Fibroblast of lung (primary cell): ENCODE measurements at regions not wholly inside any gene's neighbourhood (a gene's known extent, or its start where the extent isn't known, plus 50 kb on each side); places are given as distances from the start of the nearest gene placed in this dataset.

Experiments
- EZH2 ChIP-seq: IDR thresholded peaks from 2 replicates; pipeline ENCODE4 v1.5.1; 2012; ENCODE audit warnings: low read length, control low read depth, mild to moderate bottlenecking; ENCODE audit errors: missing control alignments
- TF ChIP-seq, protein P1 (sequence below), 2 donors: IDR thresholded peaks in 1 of 2; conservative IDR thresholded peaks in 1 of 2; 1 replicate in 1 of 2; 2 replicates in 1 of 2; pipeline ENCODE4 v1.5.1; 2011 to 2012; ENCODE audit warnings: low read length in 2 of 2, control low read depth in 1 of 2, inconsistent platforms in 1 of 2, low read depth in 1 of 2, mild to moderate bottlenecking in 1 of 2

GRCh38 chr16:64008131-64008530 is 1113.7 kb downstream of the CDH11 start:
- no peak for TF ChIP-seq EZH2
- TF ChIP-seq, protein P1, sequence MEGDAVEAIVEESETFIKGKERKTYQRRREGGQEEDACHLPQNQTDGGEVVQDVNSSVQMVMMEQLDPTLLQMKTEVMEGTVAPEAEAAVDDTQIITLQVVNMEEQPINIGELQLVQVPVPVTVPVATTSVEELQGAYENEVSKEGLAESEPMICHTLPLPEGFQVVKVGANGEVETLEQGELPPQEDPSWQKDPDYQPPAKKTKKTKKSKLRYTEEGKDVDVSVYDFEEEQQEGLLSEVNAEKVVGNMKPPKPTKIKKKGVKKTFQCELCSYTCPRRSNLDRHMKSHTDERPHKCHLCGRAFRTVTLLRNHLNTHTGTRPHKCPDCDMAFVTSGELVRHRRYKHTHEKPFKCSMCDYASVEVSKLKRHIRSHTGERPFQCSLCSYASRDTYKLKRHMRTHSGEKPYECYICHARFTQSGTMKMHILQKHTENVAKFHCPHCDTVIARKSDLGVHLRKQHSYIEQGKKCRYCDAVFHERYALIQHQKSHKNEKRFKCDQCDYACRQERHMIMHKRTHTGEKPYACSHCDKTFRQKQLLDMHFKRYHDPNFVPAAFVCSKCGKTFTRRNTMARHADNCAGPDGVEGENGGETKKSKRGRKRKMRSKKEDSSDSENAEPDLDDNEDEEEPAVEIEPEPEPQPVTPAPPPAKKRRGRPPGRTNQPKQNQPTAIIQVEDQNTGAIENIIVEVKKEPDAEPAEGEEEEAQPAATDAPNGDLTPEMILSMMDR (conservative IDR thresholded peaks at IDR 0.05 in 1 of 2, IDR thresholded peaks at IDR 0.05 in 1 of 2; ENCODE audit: low read depth in 1 of 2, low read length in 2 of 2): no peak
